ENCODE measurements at regions not wholly inside any gene's neighbourhood (a gene's known extent, or its start where the extent isn't known, plus 50 kb on each side); places are given as distances from the start of the nearest gene placed in this dataset.

DNA sequence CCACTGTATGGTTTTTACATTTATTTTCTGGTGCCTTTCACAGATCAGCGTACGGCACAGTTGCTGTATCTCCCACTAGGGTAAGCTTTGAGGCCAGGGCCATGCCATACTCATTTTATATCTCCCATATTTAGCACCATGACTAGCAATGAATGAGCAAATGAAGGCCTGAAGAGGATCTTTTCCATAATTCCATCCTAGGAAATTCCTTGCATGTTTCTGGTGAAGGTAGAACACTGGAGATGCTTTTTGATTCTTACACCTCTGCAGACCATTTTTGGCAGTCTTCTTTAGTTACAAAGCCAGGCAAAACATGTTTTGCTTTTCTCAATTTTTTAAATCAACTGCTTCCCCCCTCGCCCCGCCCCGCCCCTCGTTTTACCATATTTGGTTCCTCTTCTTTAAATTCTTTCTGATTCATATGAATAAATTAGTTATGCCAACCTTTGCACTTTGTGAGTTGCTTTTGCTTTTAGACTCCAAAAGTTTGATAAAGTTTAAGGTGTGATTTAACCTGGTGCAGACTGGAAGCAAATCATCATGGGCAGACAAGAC, 78.9 kb upstream of the AK4 start:
- TF ChIP-seq, protein P1, sequence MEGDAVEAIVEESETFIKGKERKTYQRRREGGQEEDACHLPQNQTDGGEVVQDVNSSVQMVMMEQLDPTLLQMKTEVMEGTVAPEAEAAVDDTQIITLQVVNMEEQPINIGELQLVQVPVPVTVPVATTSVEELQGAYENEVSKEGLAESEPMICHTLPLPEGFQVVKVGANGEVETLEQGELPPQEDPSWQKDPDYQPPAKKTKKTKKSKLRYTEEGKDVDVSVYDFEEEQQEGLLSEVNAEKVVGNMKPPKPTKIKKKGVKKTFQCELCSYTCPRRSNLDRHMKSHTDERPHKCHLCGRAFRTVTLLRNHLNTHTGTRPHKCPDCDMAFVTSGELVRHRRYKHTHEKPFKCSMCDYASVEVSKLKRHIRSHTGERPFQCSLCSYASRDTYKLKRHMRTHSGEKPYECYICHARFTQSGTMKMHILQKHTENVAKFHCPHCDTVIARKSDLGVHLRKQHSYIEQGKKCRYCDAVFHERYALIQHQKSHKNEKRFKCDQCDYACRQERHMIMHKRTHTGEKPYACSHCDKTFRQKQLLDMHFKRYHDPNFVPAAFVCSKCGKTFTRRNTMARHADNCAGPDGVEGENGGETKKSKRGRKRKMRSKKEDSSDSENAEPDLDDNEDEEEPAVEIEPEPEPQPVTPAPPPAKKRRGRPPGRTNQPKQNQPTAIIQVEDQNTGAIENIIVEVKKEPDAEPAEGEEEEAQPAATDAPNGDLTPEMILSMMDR (IDR thresholded peaks at IDR 0.05; ENCODE audit: borderline replicate concordance, extremely low read depth, low read length, poor library complexity, severe bottlenecking) = no peak
- no peak for TF ChIP-seq EZH2 (IDR thresholded peaks at IDR 0.05; ENCODE audit: borderline replicate concordance, low read depth, low read length, severe bottlenecking)
